Skeletal muscle cell (primary cell): ENCODE measurements at regions not wholly inside any gene's neighbourhood (a gene's known extent, or its start where the extent isn't known, plus 50 kb on each side); places are given as distances from the start of the nearest gene placed in this dataset.
"Not testable (repeated sequence)": the region's sequence is repeated elsewhere in the genome, so short reads cannot be mapped to it uniquely, and the experiment has no call there.

Source experiments
- DNase-seq: peaks from one replicate; pipeline ENCODE4 v3.0.0-alpha.2; 2010; ENCODE audit warnings: low read depth
- H3K4me3 ChIP-seq: 2 replicates; pipeline ENCODE4 v1.5.1; 2011; ENCODE audit warnings: low read depth, mild to moderate bottlenecking, control low read depth, low read length, moderate library complexity

GRCh38 chr11:87719326-87720073 lies 455.7 kb downstream of the RAB38 start:
- DNase-seq = no peak

GRCh38 chr11:87712802-87713202 lies 462.4 kb downstream of the RAB38 start:
- DNase-seq = no peak
- no peak overlapping the region for H3K4me3 ChIP-seq

More at GRCh38 chr11:87719326-87720073, 455.7 kb downstream of the RAB38 start:
- H3K4me3 ChIP-seq = no peak overlapping the region

- H3K4me3 ChIP-seq = no peak overlapping the region
- no peak for DNase-seq
Observed at GRCh38 chr11:87712391-87712790, 462.9 kb downstream of the RAB38 start.

- not testable (repeated sequence) for DNase-seq, H3K4me3 ChIP-seq
Observed at GRCh38 chr11:87703589-87703988, 471.7 kb downstream of the RAB38 start.

- H3K4me3 ChIP-seq = no peak overlapping the region
- no peak for DNase-seq
Observed at GRCh38 chr11:87675993-87676392, 499.2 kb downstream of the RAB38 start.

- H3K4me3 ChIP-seq = no peak overlapping the region
- DNase-seq = no peak
Observed at GRCh38 chr11:87666730-87667129, 508.5 kb downstream of the RAB38 start.

- H3K4me3 ChIP-seq = no peak overlapping the region
- DNase-seq = no peak
Observed at GRCh38 chr11:87662287-87662686, 513.0 kb downstream of the RAB38 start.

GRCh38 chr11:87660926-87661660 lies 514.1 kb downstream of the RAB38 start:
- DNase-seq = no peak
- no peak overlapping the region for H3K4me3 ChIP-seq

- no peak overlapping the region for H3K4me3 ChIP-seq
- no peak for DNase-seq
Observed at GRCh38 chr11:87659807-87660206, 515.4 kb downstream of the RAB38 start.

GRCh38 chr11:87645626-87646025 lies 529.6 kb downstream of the RAB38 start:
- DNase-seq = no peak

GRCh38 chr11:87639753-87640364 lies 535.4 kb downstream of the RAB38 start:
- DNase-seq = no peak
- H3K4me3 ChIP-seq = no peak overlapping the region

More at GRCh38 chr11:87645626-87646025, 529.6 kb downstream of the RAB38 start:
- no peak overlapping the region for H3K4me3 ChIP-seq

GRCh38 chr11:87635001-87635400 lies 540.2 kb downstream of the RAB38 start:
- DNase-seq = no peak
- no peak overlapping the region for H3K4me3 ChIP-seq

- DNase-seq = no peak
- no peak overlapping the region for H3K4me3 ChIP-seq
Observed at GRCh38 chr11:87634331-87634730, 540.9 kb downstream of the RAB38 start.

- H3K4me3 ChIP-seq = no peak overlapping the region
- DNase-seq = no peak
Observed at GRCh38 chr11:87628957-87629356, 546.3 kb downstream of the RAB38 start.

- no peak overlapping the region for H3K4me3 ChIP-seq
- DNase-seq = no peak
Observed at GRCh38 chr11:87628026-87628580, 547.1 kb downstream of the RAB38 start.

- not testable (repeated sequence) for H3K4me3 ChIP-seq, DNase-seq
Observed at GRCh38 chr11:87623531-87624365, 551.5 kb downstream of the RAB38 start.

GRCh38 chr11:87616511-87616910 lies 558.7 kb downstream of the RAB38 start:
- H3K4me3 ChIP-seq = no peak overlapping the region
- DNase-seq = no peak

- H3K4me3 ChIP-seq = no peak overlapping the region
- DNase-seq = no peak
Observed at GRCh38 chr11:87604350-87604749, 566.6 kb downstream of the TMEM135 start.

- DNase-seq = no peak
- no peak overlapping the region for H3K4me3 ChIP-seq
Observed at GRCh38 chr11:87603887-87604286, 566.2 kb downstream of the TMEM135 start.
